Body of pancreas (tissue), 4 donors: ENCODE measurements at regions not wholly inside any gene's neighbourhood (a gene's known extent, or its start where the extent isn't known, plus 50 kb on each side); places are given as distances from the start of the nearest gene placed in this dataset.

Experiments used
- CTCF ChIP-seq, 7 experiments: fragments of 450-650 bp in 4 of 7; fragments of 200-600 bp in 3 of 7; sonication (generic) in 3 of 7; IDR thresholded peaks; one replicate each; pipeline ENCODE4 v1.5.1; 2016 to 2019; ENCODE audit warnings: antibody characterized with exemption in 7 of 7
- POLR2A ChIP-seq, 3 donors: fragments of 450-650 bp; IDR thresholded peaks; one replicate each; pipeline ENCODE4 v1.6.1; 2016; ENCODE audit warnings: antibody characterized with exemption in 3 of 3, mild to moderate bottlenecking in 2 of 3

- TF ChIP-seq CTCF (IDR thresholded peaks at IDR 0.05) (no peak), POLR2A (IDR thresholded peaks at IDR 0.05) (no peak)
Observed at GRCh38 chr12:19613051-19613535, 173.8 kb downstream of the AEBP2 start.
